ENCODE measurements at regions not wholly inside any gene's neighbourhood (a gene's known extent, or its start where the extent isn't known, plus 50 kb on each side); places are given as distances from the start of the nearest gene placed in this dataset.

DNA sequence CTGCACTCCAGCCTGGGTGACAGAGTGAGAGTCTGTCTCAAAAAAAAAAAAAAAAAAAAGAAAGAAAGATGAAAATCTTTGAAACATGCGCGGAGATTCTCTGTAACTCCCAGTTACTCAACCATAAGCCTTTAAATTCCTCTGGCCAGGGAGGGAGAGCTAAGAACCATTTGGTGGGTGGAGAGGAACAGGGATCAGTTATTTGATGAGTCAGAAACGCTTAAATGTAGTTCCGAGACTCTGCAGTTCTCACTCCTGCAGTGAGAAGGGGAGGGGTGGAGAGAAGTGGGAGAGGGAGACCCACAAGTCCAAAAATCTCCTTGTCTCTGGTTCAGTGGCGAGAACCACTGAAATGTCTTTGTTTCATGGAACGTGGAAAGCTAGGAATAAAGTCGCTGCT is 266.7 kb downstream of the SOX9 start:
- DNase-seq: no peak
- Histone ChIP-seq H3K9ac (ENCODE audit: low read depth in 2 of 2, low read length in 2 of 2) (no peak overlapping the region), H3K36me3 (no peaks in the 10 kb centered on the region), H3K27me3 (no peaks in the 10 kb centered on the region), H3K4me3 (no peak overlapping the region), H3K27ac (no peak overlapping the region), H3K4me1 (no peaks in the 10 kb centered on the region), H3K9me3 (no peaks in the 10 kb centered on the region)
- intact Hi-C loops (cut with DNase I): no loop called here
- TF ChIP-seq CTCF (IDR thresholded peaks at IDR 0.05): no peak

DNA sequence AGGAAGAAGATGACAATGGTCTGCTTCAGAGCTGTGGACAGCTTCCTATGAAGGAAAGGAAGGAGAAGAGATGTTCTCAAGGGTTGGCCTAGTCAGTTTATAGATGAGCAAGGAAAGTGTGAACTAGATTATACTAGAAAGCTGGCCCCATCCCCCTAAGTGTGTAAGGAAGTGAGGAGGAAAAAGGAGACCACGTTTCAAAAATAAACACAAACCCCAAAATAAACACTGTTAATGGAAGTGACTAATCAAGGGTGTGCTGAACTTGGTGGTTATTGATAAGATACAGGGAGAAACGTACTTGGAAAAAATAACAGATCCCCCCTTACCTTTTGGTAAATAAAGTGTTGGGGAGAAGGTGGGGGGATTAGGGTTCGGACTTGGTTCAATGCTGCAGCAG is 267.1 kb downstream of the SOX9 start:
- no peaks in the 10 kb centered on the region for H3K36me3 ChIP-seq
- DNase-seq: no peak
- no peaks in the 10 kb centered on the region for H3K27me3 ChIP-seq
- no peaks in the 10 kb centered on the region for H3K9me3 ChIP-seq
- no peak overlapping the region for H3K9ac ChIP-seq (ENCODE audit: low read depth in 2 of 2, low read length in 2 of 2)
- no peak overlapping the region for H3K4me3 ChIP-seq
- H3K27ac ChIP-seq: no peak overlapping the region
- no peaks in the 10 kb centered on the region for H3K4me1 ChIP-seq
- intact Hi-C loops (cut with DNase I): no loop called here
- TF ChIP-seq CTCF (IDR thresholded peaks at IDR 0.05): no peak

- intact Hi-C loops (cut with DNase I): no loop called here
- Histone ChIP-seq H3K27ac (no peak overlapping the region), H3K9ac (ENCODE audit: low read depth in 2 of 2, low read length in 2 of 2) (no peak overlapping the region), H3K27me3 (no peaks in the 10 kb centered on the region), H3K9me3 (no peaks in the 10 kb centered on the region), H3K4me1 (no peaks in the 10 kb centered on the region), H3K36me3 (no peaks in the 10 kb centered on the region), H3K4me3 (no peak overlapping the region)
- no peak for DNase-seq
- TF ChIP-seq CTCF (IDR thresholded peaks at IDR 0.05): no peak
Observed at GRCh38 chr17:72388765-72389473, 268.1 kb downstream of the SOX9 start.

GRCh38 chr17:72390675-72391508 is 270.1 kb downstream of the SOX9 start:
- no peak for TF ChIP-seq CTCF (IDR thresholded peaks at IDR 0.05)
- H3K36me3 ChIP-seq: no peaks in the 10 kb centered on the region
- no peak overlapping the region for H3K27ac ChIP-seq
- no peak overlapping the region for H3K9ac ChIP-seq (ENCODE audit: low read depth in 2 of 2, low read length in 2 of 2)
- H3K9me3 ChIP-seq: no peaks in the 10 kb centered on the region
- H3K4me1 ChIP-seq: no peaks in the 10 kb centered on the region
- no peaks in the 10 kb centered on the region for H3K27me3 ChIP-seq
- DNase-seq: no peak
- H3K4me3 ChIP-seq: no peak overlapping the region
- intact Hi-C loops (cut with DNase I): no loop called here

DNA sequence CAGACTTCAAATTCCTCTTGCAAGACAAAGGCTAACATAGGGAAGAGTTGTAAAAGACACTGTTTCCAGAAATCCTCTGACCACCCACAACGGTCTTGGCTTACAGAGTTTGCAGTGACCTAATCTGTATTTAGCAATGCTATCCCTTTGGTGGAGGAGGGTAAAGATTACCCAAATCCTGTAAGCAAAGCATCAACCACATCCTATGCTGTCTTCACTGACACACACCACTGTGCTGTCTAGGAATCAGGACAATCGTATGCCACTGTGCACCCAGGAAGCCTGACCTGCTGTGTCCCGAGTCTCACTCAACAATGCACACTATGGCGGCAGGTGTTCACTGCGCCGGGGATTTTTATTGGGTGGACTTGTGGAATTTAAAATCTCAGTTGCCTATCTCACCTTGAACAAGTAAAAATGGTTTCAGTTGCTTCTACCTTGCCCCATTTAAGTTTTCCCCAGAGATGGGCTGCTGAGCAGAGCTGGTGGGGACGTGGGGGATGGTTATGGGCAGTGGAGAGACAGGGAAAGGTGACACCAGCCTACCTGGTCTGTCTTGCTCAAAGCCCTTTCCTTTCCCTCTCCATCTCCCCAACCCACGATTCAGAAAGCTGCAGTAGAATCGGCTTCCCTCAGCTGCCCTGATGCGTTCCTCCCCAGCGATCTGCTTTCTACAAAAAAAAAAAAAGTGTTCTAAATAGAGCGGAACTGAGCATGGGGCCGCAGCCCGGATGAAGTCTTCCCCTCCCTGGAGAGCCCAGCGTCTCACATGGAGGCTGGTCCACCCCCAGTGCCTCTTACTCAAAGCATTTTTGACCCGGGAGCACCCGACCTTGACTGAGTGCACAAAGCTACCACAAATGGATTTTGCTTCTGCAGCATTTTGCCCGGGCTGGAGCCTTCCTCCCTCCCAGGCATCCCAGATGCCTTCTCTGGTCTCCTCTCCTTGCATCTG is 271.5 kb downstream of the SOX9 start:
- H3K4me3 ChIP-seq: no peak overlapping the region
- H3K27ac ChIP-seq: no peak overlapping the region
- no peak for DNase-seq
- no peak overlapping the region for H3K9ac ChIP-seq (ENCODE audit: low read depth in 2 of 2, low read length in 2 of 2)
- H3K4me1 ChIP-seq: no peaks in the 10 kb centered on the region
- TF ChIP-seq CTCF (IDR thresholded peaks at IDR 0.05): no peak
- H3K9me3 ChIP-seq: no peaks in the 10 kb centered on the region
- H3K36me3 ChIP-seq: no peaks in the 10 kb centered on the region
- intact Hi-C loops (cut with DNase I): no loop called here
- H3K27me3 ChIP-seq: no peaks in the 10 kb centered on the region

Measured in colonic mucosa (tissue), 4 donors.